ENCODE measurements at regions not wholly inside any gene's neighbourhood (a gene's known extent, or its start where the extent isn't known, plus 50 kb on each side); places are given as distances from the start of the nearest gene placed in this dataset.
A peak's percentile ranks its signal among the peaks of the same experiment; 100 is the strongest.
"Not testable (repeated sequence)": the region's sequence is repeated elsewhere in the genome, so short reads cannot be mapped to it uniquely, and the experiment has no call there.

DNA sequence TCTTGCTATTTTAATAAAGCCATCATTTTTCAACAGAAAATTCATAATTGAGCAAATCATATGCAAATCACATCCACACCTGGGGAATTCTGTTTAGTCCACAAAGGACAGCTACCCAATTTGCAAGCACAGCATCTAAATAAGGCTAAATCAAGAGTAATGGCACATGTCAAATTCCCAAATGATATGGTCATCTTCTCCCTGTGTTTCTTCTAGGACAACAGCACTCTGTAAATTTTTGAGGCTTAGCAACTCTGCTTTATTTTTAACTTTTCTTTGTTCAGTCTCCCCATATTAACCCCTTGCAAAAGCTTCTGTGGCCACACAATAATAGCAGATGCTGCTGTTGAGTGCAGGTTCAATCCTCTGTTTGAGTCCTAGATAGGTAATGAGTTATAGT, 155.6 kb upstream of the DAAM1 start:
- H3K36me3 Mint-ChIP-seq, result no peaks in the 10 kb centered on the region
- no peak overlapping the region for H3K4me3 Mint-ChIP-seq
- H3K27me3 Mint-ChIP-seq, result no peaks in the 10 kb centered on the region
- H3K4me1 Mint-ChIP-seq, result peaks cover 5% of the 10 kb centered on the region in 2 donors
- ATAC-seq (replicated peaks) (no peak), DNase-seq (no peak)
- no peak overlapping the region for H3K27ac Mint-ChIP-seq
- H3K9me3 Mint-ChIP-seq, result peaks cover 0 to 2% of the 10 kb centered on the region in 2 donors

DNA sequence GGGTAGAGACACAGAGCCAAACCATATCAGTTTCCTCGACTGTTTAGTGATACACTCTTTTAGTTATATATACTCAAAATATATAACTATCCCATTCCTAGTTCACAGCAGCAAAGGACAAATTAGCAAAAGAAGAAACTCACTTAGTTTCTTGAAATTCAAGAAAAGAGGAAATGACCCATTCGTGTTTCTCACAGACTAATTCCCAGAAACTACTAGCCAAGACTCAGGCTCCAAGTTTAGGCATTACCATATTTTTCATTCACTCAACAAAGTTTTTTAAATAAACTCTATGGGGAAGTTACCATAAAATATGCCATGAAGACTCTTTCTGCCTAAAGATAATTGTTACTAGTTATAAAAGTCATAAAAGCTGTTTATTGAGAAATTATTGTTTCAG, 152.3 kb upstream of the DAAM1 start:
- no peak for DNase-seq
- peak in 1 of 2 donors; percentile 25 for ATAC-seq (replicated peaks)
- H3K9me3 Mint-ChIP-seq, result peaks cover 0 to 2% of the 10 kb centered on the region in 2 donors
- H3K4me3 Mint-ChIP-seq, result no peak overlapping the region
- H3K36me3 Mint-ChIP-seq, result no peaks in the 10 kb centered on the region
- H3K27me3 Mint-ChIP-seq, result no peaks in the 10 kb centered on the region
- no peaks in the 10 kb centered on the region for H3K4me1 Mint-ChIP-seq
- H3K27ac Mint-ChIP-seq, result no peak overlapping the region

DNA sequence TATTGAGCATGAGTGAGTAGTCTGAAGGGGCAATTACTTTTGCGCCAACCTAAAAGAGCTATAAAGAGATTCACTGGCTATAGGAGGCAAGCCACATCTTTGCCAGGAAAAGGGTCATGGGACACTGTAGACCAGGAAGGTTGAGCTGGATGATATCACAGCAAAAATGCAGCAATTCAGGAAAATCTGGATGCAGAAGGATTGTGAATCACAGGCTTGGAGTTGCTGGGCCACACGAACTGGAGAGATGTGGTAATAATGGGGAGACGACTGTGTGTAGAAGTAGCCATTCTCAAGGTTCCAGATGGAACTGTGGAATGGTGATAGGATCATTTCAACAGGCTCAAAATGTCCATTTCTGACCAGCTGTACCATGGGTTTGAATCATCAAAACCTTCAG, 151.4 kb upstream of the DAAM1 start:
- Mint-ChIP-seq H3K27me3 (no peaks in the 10 kb centered on the region), H3K9me3 (peaks cover 0 to 2% of the 10 kb centered on the region in 2 donors), H3K4me1 (no peaks in the 10 kb centered on the region), H3K4me3 (no peak overlapping the region), H3K27ac (no peak overlapping the region), H3K36me3 (no peaks in the 10 kb centered on the region)
- ATAC-seq (replicated peaks) (no peak), DNase-seq (no peak)

DNA sequence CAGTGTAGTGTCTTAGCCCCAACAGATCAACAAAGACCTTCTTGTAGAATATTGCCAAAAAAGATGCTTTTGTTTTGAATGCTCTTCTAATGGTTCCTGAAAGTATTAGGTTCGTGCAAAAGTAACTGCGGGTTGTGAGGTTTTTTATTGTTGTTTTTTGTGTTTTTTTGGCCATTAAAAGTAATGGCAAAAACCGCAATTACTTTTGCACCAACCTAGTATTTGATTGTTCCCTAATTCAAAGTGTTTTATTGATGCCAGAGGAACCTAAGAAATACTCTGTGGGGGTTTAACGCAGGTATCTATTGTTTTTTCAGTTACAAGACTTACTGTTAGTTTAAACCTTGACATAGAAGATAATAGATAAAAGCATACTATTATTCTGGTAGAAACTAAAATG, 150.8 kb upstream of the DAAM1 start:
- DNase-seq (no peak), ATAC-seq (replicated peaks) (no peak)
- Mint-ChIP-seq H3K9me3 (peaks cover 0 to 2% of the 10 kb centered on the region in 2 donors), H3K4me3 (no peak overlapping the region), H3K27ac (no peak overlapping the region), H3K4me1 (no peaks in the 10 kb centered on the region), H3K27me3 (no peaks in the 10 kb centered on the region), H3K36me3 (no peaks in the 10 kb centered on the region)

DNA sequence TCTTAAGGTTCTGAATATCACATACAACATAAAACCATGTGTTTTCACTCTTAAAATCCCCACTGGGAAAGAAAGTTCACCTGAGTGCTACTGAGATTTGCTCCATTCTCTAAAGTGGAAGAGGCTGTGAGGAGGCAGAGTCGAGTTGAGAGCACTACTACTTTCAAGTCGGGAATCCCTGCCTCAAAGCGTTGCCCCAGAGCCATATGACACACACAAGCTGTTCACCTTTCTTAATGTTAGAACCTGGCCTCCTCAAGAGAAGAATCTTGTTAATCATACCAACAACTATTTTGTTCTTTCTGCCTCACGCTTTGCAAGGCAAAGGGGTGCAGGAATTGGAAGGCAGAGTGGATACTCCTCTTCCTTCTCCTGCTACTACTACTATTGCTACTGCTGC, 149.7 kb upstream of the DAAM1 start:
- Mint-ChIP-seq H3K4me1 (no peaks in the 10 kb centered on the region), H3K4me3 (no peak overlapping the region), H3K27ac (no peak overlapping the region), H3K9me3 (peaks cover 0 to 2% of the 10 kb centered on the region in 2 donors), H3K36me3 (no peaks in the 10 kb centered on the region), H3K27me3 (no peaks in the 10 kb centered on the region)
- no peak for DNase-seq
- ATAC-seq (replicated peaks), result no peak

DNA sequence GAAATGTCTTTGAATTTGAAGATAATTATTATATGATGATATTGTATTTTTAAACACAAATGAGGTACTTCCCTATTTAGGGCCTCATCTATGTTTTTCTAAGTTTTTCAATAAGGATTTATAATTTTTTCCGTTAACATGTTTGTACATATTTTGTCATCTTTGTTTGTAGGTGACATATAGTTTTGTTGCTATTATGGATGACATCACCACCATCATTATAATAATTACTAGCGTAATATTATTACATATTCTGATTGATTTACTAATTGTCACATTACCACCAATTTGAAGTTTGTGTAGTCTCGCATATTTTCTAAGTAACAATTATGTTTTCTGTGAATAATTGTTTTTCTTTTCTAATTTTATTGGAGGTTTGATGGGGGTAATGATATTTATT, 147.2 kb upstream of the DAAM1 start:
- H3K4me3 Mint-ChIP-seq, result no peak overlapping the region
- H3K27ac Mint-ChIP-seq, result no peak overlapping the region
- H3K4me1 Mint-ChIP-seq, result no peaks in the 10 kb centered on the region
- ATAC-seq (replicated peaks), result no peak
- H3K27me3 Mint-ChIP-seq, result no peaks in the 10 kb centered on the region
- peaks cover 0 to 5% of the 10 kb centered on the region in 2 donors for H3K9me3 Mint-ChIP-seq
- no peak for DNase-seq
- no peaks in the 10 kb centered on the region for H3K36me3 Mint-ChIP-seq

DNA sequence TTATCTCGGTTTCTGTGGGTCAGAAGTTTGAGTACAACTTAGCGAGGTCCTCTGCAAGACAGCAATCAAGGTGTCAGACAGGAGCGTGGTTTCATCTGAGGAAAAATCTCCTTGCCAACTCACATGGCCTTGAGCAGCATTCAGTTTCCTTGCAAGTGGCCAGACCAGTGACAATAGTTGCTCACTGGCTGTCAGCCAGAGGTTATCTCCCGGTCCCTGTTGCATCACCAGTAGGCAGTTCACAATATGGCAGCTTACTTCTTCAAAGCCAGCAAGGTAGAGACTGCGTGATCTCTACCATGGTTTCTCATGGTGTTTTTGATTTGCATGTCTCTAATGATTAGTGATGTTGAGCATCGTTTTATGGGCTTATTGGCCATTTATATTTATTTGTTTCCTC, 143.8 kb upstream of the DAAM1 start:
- H3K27me3 Mint-ChIP-seq, result no peaks in the 10 kb centered on the region
- ATAC-seq (replicated peaks) (no peak), DNase-seq (no peak)
- H3K27ac Mint-ChIP-seq, result no peak overlapping the region
- no peaks in the 10 kb centered on the region for H3K4me1 Mint-ChIP-seq
- no peaks in the 10 kb centered on the region for H3K36me3 Mint-ChIP-seq
- H3K4me3 Mint-ChIP-seq, result no peak overlapping the region
- peaks cover 0 to 5% of the 10 kb centered on the region in 2 donors for H3K9me3 Mint-ChIP-seq

DNA sequence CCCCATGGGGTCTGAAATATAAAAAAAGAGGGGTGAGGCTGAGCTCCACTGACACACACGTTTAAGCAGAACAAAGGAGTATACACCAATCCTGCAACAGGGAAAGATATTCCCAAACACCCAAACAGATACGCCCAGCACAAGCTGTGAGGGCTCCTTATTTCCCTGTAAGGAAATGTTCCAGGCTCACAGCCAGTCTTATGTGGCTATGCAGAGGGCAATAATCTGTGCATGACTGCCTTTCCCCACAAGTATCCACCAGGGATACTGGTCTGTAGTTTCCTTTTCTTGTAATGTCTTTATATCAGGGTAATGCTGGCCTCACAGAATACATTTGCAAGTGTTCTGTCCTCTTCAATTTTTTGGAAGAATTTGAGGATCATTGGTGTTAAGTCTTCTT, 141.7 kb upstream of the DAAM1 start:
- Mint-ChIP-seq H3K36me3 (no peaks in the 10 kb centered on the region), H3K4me1 (no peaks in the 10 kb centered on the region), H3K9me3 (peaks cover 0 to 7% of the 10 kb centered on the region in 2 donors), H3K4me3 (no peak overlapping the region), H3K27ac (no peak overlapping the region), H3K27me3 (peaks cover 4 to 10% of the 10 kb centered on the region in 2 donors)
- DNase-seq (no peak), ATAC-seq (replicated peaks) (no peak)

DNA sequence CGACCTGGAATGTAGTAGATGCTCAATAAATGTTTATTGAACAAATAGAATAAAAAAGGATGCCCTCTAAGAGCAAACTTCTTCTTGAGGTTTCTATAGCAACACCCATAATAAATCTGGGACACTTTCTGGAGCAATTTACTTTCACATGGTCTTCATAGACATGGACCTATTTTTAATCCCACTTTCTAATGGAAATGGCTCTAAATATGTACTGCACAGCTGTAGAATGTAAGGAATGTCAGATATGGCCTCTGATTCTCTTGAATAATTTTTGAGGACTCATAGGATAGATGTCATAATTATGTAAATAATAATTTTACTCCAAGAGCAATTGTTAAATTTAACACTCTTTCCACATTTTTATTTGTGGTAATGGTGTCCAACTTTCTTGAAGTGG, 133.5 kb upstream of the DAAM1 start:
- Mint-ChIP-seq H3K27me3 (peaks cover 4 to 9% of the 10 kb centered on the region in 2 donors), H3K4me1 (no peaks in the 10 kb centered on the region), H3K27ac (no peak overlapping the region), H3K36me3 (no peaks in the 10 kb centered on the region), H3K4me3 (no peak overlapping the region), H3K9me3 (peaks cover 0 to 5% of the 10 kb centered on the region in 2 donors)
- DNase-seq (no peak), ATAC-seq (replicated peaks) (no peak)

DNA sequence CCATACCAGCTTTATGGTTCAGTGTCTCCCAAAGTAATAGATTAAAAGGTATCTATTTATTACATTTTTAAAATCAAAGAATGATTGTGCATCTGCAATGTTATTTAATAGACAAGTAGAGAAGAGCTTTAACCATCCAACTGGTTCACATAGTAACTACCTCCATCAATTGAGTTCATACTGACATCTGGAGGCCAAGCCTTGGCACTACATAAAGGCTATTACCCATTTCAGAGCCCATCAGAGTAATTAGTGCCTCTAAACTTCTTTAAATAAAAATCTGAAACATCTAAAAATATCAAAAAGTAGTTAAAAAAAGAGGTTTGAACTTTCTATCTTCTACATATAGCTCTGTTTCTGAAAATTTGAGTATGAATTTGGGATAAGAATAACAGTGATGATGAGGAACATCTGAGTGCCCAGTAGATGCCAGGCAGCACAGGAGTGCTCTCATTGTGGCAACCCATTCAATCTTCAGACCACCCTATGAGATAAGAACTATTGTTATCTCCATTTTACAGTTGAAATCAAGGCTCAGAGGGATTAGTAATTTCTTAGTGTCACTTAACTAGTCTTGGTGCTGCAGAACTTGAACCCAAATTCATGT, 132.9 kb upstream of the DAAM1 start:
- Mint-ChIP-seq H3K4me3 (no peak overlapping the region), H3K27me3 (peaks cover 0 to 5% of the 10 kb centered on the region in 2 donors), H3K36me3 (no peaks in the 10 kb centered on the region), H3K9me3 (peaks cover 0 to 5% of the 10 kb centered on the region in 2 donors), H3K27ac (no peak overlapping the region), H3K4me1 (no peaks in the 10 kb centered on the region)
- DNase-seq (no peak), ATAC-seq (replicated peaks) (peak; percentile 67 to 76)

DNA sequence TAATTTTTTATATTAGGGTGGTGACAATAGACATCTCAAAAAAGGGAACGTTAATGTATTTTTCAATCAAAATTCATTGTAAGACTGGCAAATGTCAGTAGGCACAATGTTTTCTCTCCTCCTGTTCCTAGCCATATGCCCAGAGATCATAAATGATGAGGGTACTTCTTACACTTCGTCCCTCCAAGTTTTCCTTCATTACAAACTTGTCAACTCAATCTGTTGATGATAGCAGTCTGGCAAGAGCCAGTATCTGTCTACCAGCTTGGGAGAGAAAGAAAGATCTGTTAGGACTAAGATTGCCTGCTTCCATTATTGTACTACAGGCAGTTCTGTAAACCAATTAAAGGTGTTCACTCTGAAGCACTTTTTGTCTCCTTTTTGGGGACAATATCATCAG, 130.9 kb upstream of the DAAM1 start:
- ATAC-seq (replicated peaks), result no peak
- H3K36me3 Mint-ChIP-seq, result no peaks in the 10 kb centered on the region
- H3K4me1 Mint-ChIP-seq, result no peaks in the 10 kb centered on the region
- DNase-seq, result no peak
- H3K4me3 Mint-ChIP-seq, result no peak overlapping the region
- no peak overlapping the region for H3K27ac Mint-ChIP-seq
- H3K27me3 Mint-ChIP-seq, result peaks cover 0 to 7% of the 10 kb centered on the region in 2 donors
- H3K9me3 Mint-ChIP-seq, result peaks cover 2 to 4% of the 10 kb centered on the region in 2 donors

DNA sequence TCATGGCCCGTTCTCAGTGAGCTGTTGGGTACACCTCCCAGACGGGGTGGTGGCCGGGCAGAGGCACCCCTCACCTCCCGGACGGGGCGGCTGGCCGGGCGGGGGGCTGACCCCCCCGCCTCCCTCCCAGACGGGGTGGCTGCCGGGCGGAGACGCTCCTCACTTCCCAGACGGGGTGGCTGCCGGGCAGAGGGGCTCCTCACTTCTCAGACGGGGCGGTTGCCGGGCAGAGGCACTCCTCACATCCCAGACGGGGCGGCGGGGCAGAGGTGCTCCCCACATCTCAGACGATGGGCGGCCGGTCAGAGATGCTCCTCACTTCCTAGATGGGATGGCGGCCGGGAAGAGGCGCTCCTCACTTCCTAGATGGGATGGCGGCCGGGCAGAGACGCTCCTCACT, 129.7 kb upstream of the DAAM1 start:
- not testable (repeated sequence) for ATAC-seq (replicated peaks); H3K4me3 Mint-ChIP-seq; H3K4me1 Mint-ChIP-seq; H3K36me3 Mint-ChIP-seq; DNase-seq; H3K9me3 Mint-ChIP-seq; H3K27ac Mint-ChIP-seq; H3K27me3 Mint-ChIP-seq

DNA sequence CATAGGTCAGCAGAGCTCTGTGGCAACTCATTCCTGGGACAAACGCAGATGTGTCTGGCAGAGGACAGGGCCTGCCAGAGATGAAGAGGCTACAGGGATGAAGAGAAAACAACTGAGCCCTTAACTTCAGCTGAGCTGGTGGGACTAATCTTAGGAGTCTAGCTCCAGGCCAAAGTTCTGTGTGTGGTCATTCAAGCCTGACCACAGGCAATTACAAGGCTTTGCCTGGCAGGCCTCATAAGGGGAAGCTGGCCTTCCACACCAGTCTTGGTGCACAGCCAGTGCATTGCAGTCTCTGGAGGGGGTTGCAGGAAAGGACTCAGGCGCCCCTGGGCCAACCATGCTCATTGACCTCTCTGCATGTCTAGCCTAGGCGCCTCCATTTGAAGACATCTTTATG, 127.6 kb upstream of the DAAM1 start:
- Mint-ChIP-seq H3K27me3 (peaks cover 0 to 7% of the 10 kb centered on the region in 2 donors), H3K27ac (no peak overlapping the region), H3K4me3 (no peak overlapping the region), H3K36me3 (no peaks in the 10 kb centered on the region), H3K4me1 (no peaks in the 10 kb centered on the region), H3K9me3 (peaks cover 7 to 8% of the 10 kb centered on the region in 2 donors)
- no peak for ATAC-seq (replicated peaks)
- no peak for DNase-seq

DNA sequence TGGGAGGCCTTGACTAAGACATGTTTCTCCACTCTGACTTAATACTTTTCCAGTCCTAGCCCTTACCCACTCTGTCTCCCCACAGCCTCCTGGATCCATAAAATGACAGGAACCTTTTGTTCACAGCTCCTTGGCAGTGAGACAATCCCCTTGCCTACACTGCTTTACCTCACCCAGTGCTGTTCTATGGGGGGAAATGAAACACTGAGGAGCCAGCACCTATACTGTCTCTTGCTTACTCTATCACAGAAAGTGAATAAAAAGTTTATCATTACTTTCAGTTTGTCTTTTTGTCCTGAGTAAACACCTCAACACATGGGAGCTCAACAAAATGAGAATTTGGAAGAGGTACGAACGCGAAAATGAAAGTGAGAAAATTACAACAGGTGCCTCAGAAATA, 127.2 kb upstream of the DAAM1 start:
- H3K4me1 Mint-ChIP-seq, result no peaks in the 10 kb centered on the region
- DNase-seq, result no peak
- no peak for ATAC-seq (replicated peaks)
- peaks cover 7 to 8% of the 10 kb centered on the region in 2 donors for H3K9me3 Mint-ChIP-seq
- H3K27ac Mint-ChIP-seq, result no peak overlapping the region
- H3K36me3 Mint-ChIP-seq, result no peaks in the 10 kb centered on the region
- peaks cover 0 to 7% of the 10 kb centered on the region in 2 donors for H3K27me3 Mint-ChIP-seq
- no peak overlapping the region for H3K4me3 Mint-ChIP-seq

DNA sequence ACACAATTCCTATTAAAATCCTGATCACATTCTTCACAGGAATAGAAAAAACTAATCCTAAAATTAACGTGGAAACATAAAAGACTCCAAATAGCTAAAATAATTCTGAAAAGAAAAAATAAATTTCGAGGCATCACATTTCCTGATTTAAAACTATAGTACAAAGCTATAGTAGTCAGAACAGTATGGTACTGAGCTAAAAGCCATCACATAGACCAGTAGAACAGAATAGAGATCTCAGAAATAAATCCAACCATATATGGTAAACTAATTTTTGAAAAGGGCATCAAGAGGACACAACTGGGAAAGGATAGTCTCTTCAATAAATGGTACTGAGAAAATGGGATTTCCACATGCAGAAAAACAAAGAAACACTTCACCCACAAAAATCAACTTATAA, 125.2 kb upstream of the DAAM1 start:
- DNase-seq (no peak), ATAC-seq (replicated peaks) (no peak)
- Mint-ChIP-seq H3K27ac (no peak overlapping the region), H3K27me3 (peaks cover 0 to 7% of the 10 kb centered on the region in 2 donors), H3K9me3 (peaks cover 7 to 8% of the 10 kb centered on the region in 2 donors), H3K4me1 (no peaks in the 10 kb centered on the region), H3K4me3 (no peak overlapping the region), H3K36me3 (no peaks in the 10 kb centered on the region)
